BE2C (cell line): ENCODE measurements at regions not wholly inside any gene's neighbourhood (a gene's known extent, or its start where the extent isn't known, plus 50 kb on each side); places are given as distances from the start of the nearest gene placed in this dataset.

ENCODE experiments used
- DNase-seq: peaks from one replicate; pipeline ENCODE4 v3.0.0-alpha.2; 2020
- H3K27me3 ChIP-seq: fragments of 250-450 bp; sonication (Bioruptor Pico); 2 replicates; pipeline ENCODE4 v1.5.1; 2020; ENCODE audit warnings: mild to moderate bottlenecking
- H3K36me3 ChIP-seq: fragments of 250-450 bp; sonication (Bioruptor Pico); 2 replicates; pipeline ENCODE4 v1.5.1; 2020; ENCODE audit warnings: mild to moderate bottlenecking
- H3K4me1 ChIP-seq: fragments of 250-450 bp; sonication (Bioruptor Pico); 2 replicates; pipeline ENCODE4 v1.5.1; 2020
- H3K4me3 ChIP-seq: 2 replicates; pipeline ENCODE4 v1.5.1; 2011; ENCODE audit warnings: low read depth, low read length
- H3K9me3 ChIP-seq: fragments of 250-450 bp; sonication (Bioruptor Pico); 2 replicates; pipeline ENCODE4 v1.5.1; 2020
- TF ChIP-seq, protein P1 (sequence below): IDR thresholded peaks from 2 replicates; pipeline ENCODE4 v1.5.1; 2012; ENCODE audit warnings: mild to moderate bottlenecking, low read depth, low read length

DNA sequence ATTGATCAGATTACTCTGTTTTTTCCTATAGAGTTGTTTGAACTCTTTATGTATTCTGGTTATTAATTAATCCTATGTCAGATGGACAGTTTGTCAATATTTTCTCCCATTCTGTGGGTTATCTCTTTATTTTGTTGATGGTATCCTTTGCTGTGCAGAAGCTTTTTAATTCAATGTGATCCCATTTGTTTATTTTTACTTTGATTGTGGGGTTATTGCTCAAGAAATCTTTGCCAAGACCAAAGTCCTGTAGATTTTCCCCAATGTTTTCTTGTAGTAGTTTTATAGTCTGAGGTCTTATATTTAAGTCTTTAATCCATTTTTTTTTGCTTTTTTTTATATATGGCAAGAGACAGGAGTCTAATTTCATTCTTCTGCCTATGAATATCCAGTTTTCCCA, 86.2 kb upstream of the FIGN start:
- TF ChIP-seq, protein P1, sequence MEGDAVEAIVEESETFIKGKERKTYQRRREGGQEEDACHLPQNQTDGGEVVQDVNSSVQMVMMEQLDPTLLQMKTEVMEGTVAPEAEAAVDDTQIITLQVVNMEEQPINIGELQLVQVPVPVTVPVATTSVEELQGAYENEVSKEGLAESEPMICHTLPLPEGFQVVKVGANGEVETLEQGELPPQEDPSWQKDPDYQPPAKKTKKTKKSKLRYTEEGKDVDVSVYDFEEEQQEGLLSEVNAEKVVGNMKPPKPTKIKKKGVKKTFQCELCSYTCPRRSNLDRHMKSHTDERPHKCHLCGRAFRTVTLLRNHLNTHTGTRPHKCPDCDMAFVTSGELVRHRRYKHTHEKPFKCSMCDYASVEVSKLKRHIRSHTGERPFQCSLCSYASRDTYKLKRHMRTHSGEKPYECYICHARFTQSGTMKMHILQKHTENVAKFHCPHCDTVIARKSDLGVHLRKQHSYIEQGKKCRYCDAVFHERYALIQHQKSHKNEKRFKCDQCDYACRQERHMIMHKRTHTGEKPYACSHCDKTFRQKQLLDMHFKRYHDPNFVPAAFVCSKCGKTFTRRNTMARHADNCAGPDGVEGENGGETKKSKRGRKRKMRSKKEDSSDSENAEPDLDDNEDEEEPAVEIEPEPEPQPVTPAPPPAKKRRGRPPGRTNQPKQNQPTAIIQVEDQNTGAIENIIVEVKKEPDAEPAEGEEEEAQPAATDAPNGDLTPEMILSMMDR: no peak
- no peaks in the 10 kb centered on the region for H3K36me3 ChIP-seq
- no peak for DNase-seq
- H3K9me3 ChIP-seq: no peaks in the 10 kb centered on the region
- no peak overlapping the region for H3K4me3 ChIP-seq
- no peaks in the 10 kb centered on the region for H3K27me3 ChIP-seq
- H3K4me1 ChIP-seq: no peaks in the 10 kb centered on the region

DNA sequence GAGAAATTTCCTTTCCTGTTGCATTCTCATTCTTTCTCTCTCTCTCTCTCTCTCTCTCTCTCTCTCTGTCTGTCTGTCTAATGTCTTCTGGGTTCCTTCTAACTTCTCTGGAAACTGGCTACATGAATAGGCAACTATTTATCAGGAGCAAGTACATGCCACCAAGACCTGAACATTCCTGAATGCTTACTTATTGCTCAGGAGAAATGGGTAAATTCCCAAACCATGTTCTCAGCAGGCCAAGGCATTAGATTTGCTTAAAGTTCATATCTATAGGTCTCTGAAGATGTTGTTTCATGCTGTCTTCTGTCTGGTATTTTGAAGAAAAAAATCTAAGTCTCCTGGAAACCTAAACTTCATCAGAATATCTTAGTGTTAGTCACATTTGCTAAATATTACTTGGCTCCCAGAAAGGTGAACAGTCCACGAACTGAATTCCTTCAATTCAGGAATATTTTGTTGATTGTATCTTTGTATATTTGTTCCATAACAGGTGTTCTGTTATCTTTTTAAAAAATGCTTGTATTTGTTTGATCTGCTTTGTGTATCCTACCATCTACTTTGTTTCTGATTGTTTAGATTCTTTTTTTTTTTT, 77.2 kb upstream of the FIGN start:
- Histone ChIP-seq H3K27me3 (no peaks in the 10 kb centered on the region), H3K4me1 (no peaks in the 10 kb centered on the region), H3K36me3 (no peaks in the 10 kb centered on the region), H3K4me3 (no peak overlapping the region), H3K9me3 (no peaks in the 10 kb centered on the region)
- no peak for DNase-seq
- TF ChIP-seq, protein P1: no peak

DNA sequence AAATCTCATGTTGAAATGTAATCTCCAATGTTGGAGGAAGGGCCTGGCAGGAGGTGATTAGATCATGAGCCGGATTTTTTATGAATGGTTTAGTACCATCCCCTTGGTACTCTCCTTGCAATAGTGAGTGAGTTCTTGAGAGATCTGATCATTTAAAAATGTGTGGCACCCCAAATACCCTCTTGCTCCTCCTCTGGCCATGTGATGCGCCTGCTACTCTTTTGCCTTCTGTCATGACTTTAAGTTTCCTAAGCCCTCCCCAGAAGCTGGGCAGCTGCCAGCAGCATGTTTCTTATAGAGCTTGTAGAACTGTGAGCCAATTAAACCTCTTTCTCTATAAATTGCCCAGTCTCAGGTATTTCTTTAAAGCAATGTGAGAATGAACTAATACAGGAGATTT, 72.6 kb upstream of the FIGN start:
- DNase-seq: no peak
- Histone ChIP-seq H3K4me3 (no peak overlapping the region), H3K36me3 (no peaks in the 10 kb centered on the region), H3K27me3 (no peaks in the 10 kb centered on the region), H3K4me1 (no peaks in the 10 kb centered on the region), H3K9me3 (no peaks in the 10 kb centered on the region)
- TF ChIP-seq, protein P1: no peak

DNA sequence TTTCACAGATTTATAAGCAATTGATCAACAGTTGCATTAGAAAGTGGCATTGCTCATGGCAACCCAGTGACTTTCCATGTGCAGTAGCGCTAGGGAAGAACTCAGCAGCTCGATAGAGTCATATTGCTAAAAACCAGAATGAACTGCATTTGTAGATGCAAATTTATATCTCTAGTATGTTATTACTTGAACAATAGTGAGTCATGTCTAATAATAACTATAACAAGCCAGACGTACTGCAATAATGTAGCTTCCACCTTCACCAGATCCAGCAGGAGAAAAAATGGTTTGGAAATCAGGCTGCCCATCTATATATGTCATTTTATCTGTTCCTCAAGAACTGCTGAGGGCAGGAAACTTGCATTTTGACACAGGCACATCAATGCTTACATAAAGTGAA, 66.5 kb upstream of the FIGN start:
- Histone ChIP-seq H3K27me3 (no peaks in the 10 kb centered on the region), H3K36me3 (no peaks in the 10 kb centered on the region), H3K4me1 (no peaks in the 10 kb centered on the region), H3K4me3 (no peak overlapping the region), H3K9me3 (no peaks in the 10 kb centered on the region)
- DNase-seq: no peak
- TF ChIP-seq, protein P1: no peak

DNA sequence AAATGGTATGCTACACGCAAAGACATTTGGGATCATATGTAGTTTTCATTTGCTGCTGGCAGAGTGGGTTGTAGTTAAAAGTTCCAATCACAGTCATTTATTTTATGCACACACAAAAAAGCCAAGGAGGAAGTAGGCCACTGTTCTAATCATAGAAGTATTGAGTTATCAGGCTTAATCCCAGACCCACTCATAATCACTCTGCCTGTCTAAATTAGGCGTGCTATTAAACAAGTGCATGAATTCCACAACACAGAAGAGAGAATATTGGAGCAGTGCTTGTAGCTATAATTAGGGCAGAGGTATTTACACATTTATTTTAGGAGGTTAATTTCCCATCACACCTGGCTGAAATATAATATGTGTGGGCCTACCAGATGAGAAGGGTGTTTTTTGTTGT, 65.7 kb upstream of the FIGN start:
- Histone ChIP-seq H3K4me1 (no peaks in the 10 kb centered on the region), H3K36me3 (no peaks in the 10 kb centered on the region), H3K9me3 (no peaks in the 10 kb centered on the region), H3K4me3 (no peak overlapping the region), H3K27me3 (no peaks in the 10 kb centered on the region)
- no peak for DNase-seq
- TF ChIP-seq, protein P1: no peak

DNA sequence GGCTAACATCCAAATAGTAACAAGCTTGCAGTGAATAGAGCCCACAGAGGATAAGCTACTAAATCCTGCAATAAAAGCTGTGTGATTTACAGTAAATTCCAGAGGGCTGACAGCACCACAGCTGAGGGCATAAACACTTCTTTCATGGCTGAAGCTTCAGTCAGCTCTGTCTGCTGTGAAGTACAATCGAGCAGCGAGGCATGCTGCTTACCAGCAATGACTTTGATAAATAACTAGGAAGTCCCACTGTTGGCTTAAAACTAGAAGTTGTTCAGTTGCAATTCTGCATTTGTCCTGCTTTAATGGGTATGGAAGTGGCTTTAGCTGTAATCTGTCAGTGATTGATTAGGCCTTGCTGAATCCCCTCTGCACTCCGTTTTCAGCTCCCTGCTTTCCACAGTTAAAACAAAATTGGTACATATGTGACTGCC, 65.2 kb upstream of the FIGN start:
- no peak overlapping the region for H3K4me3 ChIP-seq
- DNase-seq: no peak
- no peaks in the 10 kb centered on the region for H3K27me3 ChIP-seq
- no peaks in the 10 kb centered on the region for H3K4me1 ChIP-seq
- TF ChIP-seq, protein P1: no peak
- no peaks in the 10 kb centered on the region for H3K9me3 ChIP-seq
- no peaks in the 10 kb centered on the region for H3K36me3 ChIP-seq
